Muscle of leg (tissue), 3 donors: ENCODE measurements at regions not wholly inside any gene's neighbourhood (a gene's known extent, or its start where the extent isn't known, plus 50 kb on each side); places are given as distances from the start of the nearest gene placed in this dataset.
"Not testable (repeated sequence)": the region's sequence is repeated elsewhere in the genome, so short reads cannot be mapped to it uniquely, and the experiment has no call there.

Source experiments
- DNase-seq: peaks from one replicate; pipeline ENCODE4 v3.0.0; 2013
- H3K27ac ChIP-seq: one replicate; pipeline ENCODE4 v1.5.1; 2013; ENCODE audit warnings: mild to moderate bottlenecking, low read length, control low read depth
- H3K27me3 ChIP-seq: one replicate; pipeline ENCODE4 v1.6.1; 2013; ENCODE audit warnings: low read length; ENCODE audit not compliant: control insufficient read depth, insufficient read depth
- H3K36me3 ChIP-seq: one replicate; pipeline ENCODE4 v1.6.1; 2013; ENCODE audit warnings: low read length; ENCODE audit not compliant: control insufficient read depth, insufficient read depth
- H3K4me1 ChIP-seq: one replicate; pipeline ENCODE4 v1.6.1; 2013; ENCODE audit warnings: low read length; ENCODE audit not compliant: control insufficient read depth, insufficient read depth
- H3K4me3 ChIP-seq: one replicate; pipeline ENCODE4 v1.5.1; 2013; ENCODE audit warnings: low read length, control low read depth
- H3K9me3 ChIP-seq: replicated peaks from 2 replicates; pipeline ENCODE4 v1.6.1; 2013; ENCODE audit warnings: low read depth, low read length; ENCODE audit not compliant: control insufficient read depth
- WGBS: methylation state at CpG from one replicate; pipeline ENCODE4 v1.1.5; 2013; ENCODE audit warnings: missing lambda C conversion rate; ENCODE audit not compliant: insufficient coverage; 5-methylcytosine and 5-hydroxymethylcytosine counted together

GRCh38 chr5:16987776-16988175 lies 51.7 kb upstream of the MYO10 start:
- no peaks in the 10 kb centered on the region for H3K27me3 ChIP-seq
- no peak overlapping the region for H3K4me3 ChIP-seq
- no CpG with 5 or more reads among the region's 1 CpG for WGBS
- DNase-seq = no peak
- H3K9me3 ChIP-seq = no peaks in the 10 kb centered on the region
- H3K27ac ChIP-seq = no peak overlapping the region
- no peaks in the 10 kb centered on the region for H3K36me3 ChIP-seq
- no peaks in the 10 kb centered on the region for H3K4me1 ChIP-seq

- 97% methylated on average over 33 of the region's 43 CpGs for WGBS
- not testable (repeated sequence) for H3K9me3 ChIP-seq, H3K4me1 ChIP-seq, H3K27me3 ChIP-seq, DNase-seq, H3K4me3 ChIP-seq, H3K27ac ChIP-seq, H3K36me3 ChIP-seq
Observed at GRCh38 chr5:16990817-16991520, 54.9 kb upstream of the MYO10 start.

GRCh38 chr5:16992006-16992405 lies 55.9 kb upstream of the MYO10 start:
- Histone ChIP-seq H3K27ac (no peak overlapping the region), H3K9me3 (no peaks in the 10 kb centered on the region), H3K36me3 (no peaks in the 10 kb centered on the region), H3K4me3 (no peak overlapping the region), H3K4me1 (peaks cover 5% of the 10 kb centered on the region), H3K27me3 (no peaks in the 10 kb centered on the region)
- peak; percentile 43 for DNase-seq
- WGBS = 83% methylated on average over 1 of the region's 2 CpGs

GRCh38 chr5:16992444-16992843 lies 56.4 kb upstream of the MYO10 start:
- Histone ChIP-seq H3K36me3 (no peaks in the 10 kb centered on the region), H3K4me3 (no peak overlapping the region), H3K27ac (no peak overlapping the region), H3K4me1 (peaks cover 5% of the 10 kb centered on the region), H3K27me3 (no peaks in the 10 kb centered on the region), H3K9me3 (no peaks in the 10 kb centered on the region)
- no CpG with 5 or more reads among the region's 5 CpGs for WGBS
- DNase-seq = peak; percentile 18

- WGBS = no CpG with 5 or more reads among the region's 3 CpGs
- H3K4me3 ChIP-seq = no peak overlapping the region
Observed at GRCh38 chr5:16994565-16994964, 58.5 kb upstream of the MYO10 start.

GRCh38 chr5:16995372-16995771 lies 59.3 kb upstream of the MYO10 start:
- H3K27ac ChIP-seq = no peak overlapping the region
- WGBS = no CpG with 5 or more reads among the region's 4 CpGs
- H3K4me3 ChIP-seq = no peak overlapping the region
- no peaks in the 10 kb centered on the region for H3K9me3 ChIP-seq
- DNase-seq = no peak
- no peaks in the 10 kb centered on the region for H3K27me3 ChIP-seq
- no peaks in the 10 kb centered on the region for H3K36me3 ChIP-seq
- H3K4me1 ChIP-seq = peaks cover 5% of the 10 kb centered on the region

More at GRCh38 chr5:16994565-16994964, 58.5 kb upstream of the MYO10 start:
- peaks cover 5% of the 10 kb centered on the region for H3K4me1 ChIP-seq
- no peaks in the 10 kb centered on the region for H3K36me3 ChIP-seq
- no peak for DNase-seq
- H3K27me3 ChIP-seq = no peaks in the 10 kb centered on the region
- H3K9me3 ChIP-seq = no peaks in the 10 kb centered on the region
- no peak overlapping the region for H3K27ac ChIP-seq

- peak; percentile 75 for DNase-seq
- Histone ChIP-seq H3K27ac (no peak overlapping the region), H3K9me3 (no peaks in the 10 kb centered on the region), H3K4me1 (peaks cover 3% of the 10 kb centered on the region), H3K4me3 (no peak overlapping the region), H3K27me3 (no peaks in the 10 kb centered on the region), H3K36me3 (no peaks in the 10 kb centered on the region)
- WGBS = no CpG with 5 or more reads among the region's 5 CpGs
Observed at GRCh38 chr5:17000291-17000939, 64.3 kb upstream of the MYO10 start.

- Histone ChIP-seq H3K27ac (no peak overlapping the region), H3K4me3 (no peak overlapping the region), H3K4me1 (peaks cover 3% of the 10 kb centered on the region), H3K9me3 (no peaks in the 10 kb centered on the region), H3K27me3 (no peaks in the 10 kb centered on the region), H3K36me3 (no peaks in the 10 kb centered on the region)
- WGBS = no CpG with 5 or more reads among the region's 3 CpGs
- no peak for DNase-seq
Observed at GRCh38 chr5:17001428-17001827, 65.3 kb upstream of the MYO10 start.

- peak overlapping the region; percentile 33 for H3K27ac ChIP-seq
- DNase-seq = peak; percentile 64
- 100% methylated on average over 1 of the region's 13 CpGs for WGBS
- no peaks in the 10 kb centered on the region for H3K9me3 ChIP-seq
- H3K4me1 ChIP-seq = peaks cover 3% of the 10 kb centered on the region
- H3K4me3 ChIP-seq = no peak overlapping the region
- H3K27me3 ChIP-seq = no peaks in the 10 kb centered on the region
- H3K36me3 ChIP-seq = no peaks in the 10 kb centered on the region
Observed at GRCh38 chr5:17004441-17005106, 68.5 kb upstream of the MYO10 start.

- Histone ChIP-seq H3K4me1 (peaks cover 3% of the 10 kb centered on the region), H3K27ac (peak overlapping the region; percentile 33), H3K9me3 (no peaks in the 10 kb centered on the region), H3K4me3 (no peak overlapping the region), H3K27me3 (no peaks in the 10 kb centered on the region), H3K36me3 (no peaks in the 10 kb centered on the region)
- no CpG with 5 or more reads among the region's 10 CpGs for WGBS
- DNase-seq = peak; percentile 62
Observed at GRCh38 chr5:17005107-17005828, 69.2 kb upstream of the MYO10 start.
